CD8-positive, alpha-beta memory T cell (primary cell): ENCODE measurements at regions not wholly inside any gene's neighbourhood (a gene's known extent, or its start where the extent isn't known, plus 50 kb on each side); places are given as distances from the start of the nearest gene placed in this dataset.

Experiments used
- CTCF ChIA-PET: fragments of 350-600 bp; sonication (Branson Sonifier 250); formaldehyde crosslinking; loops from one replicate; lab custom pipeline; 2021; ENCODE audit warnings: antibody characterized with exemption; lab: Charles Lee
- POLR2A ChIA-PET: fragments of 350-600 bp; sonication (Branson Sonifier 250); formaldehyde crosslinking; loops from one replicate; lab custom pipeline; 2021; ENCODE audit warnings: antibody characterized with exemption; lab: Charles Lee
- DNase-seq, 5 donors: peaks; one replicate each; pipeline versions ENCODE4 v3.0.0 to v3.0.0-alpha.2; 2020 to 2022; ENCODE audit warnings: mixed read lengths in 1 of 5
- H3K27ac ChIP-seq: one replicate; pipeline ENCODE4 v1.7.0; 2013; ENCODE audit warnings: low read depth, mild to moderate bottlenecking, low read length, moderate library complexity
- H3K27me3 ChIP-seq: 2 replicates; pipeline ENCODE4 v1.7.0; 2013; ENCODE audit warnings: low read length, mild to moderate bottlenecking; ENCODE audit not compliant: insufficient read depth, poor library complexity, severe bottlenecking
- H3K36me3 ChIP-seq: 2 replicates; pipeline ENCODE4 v1.7.0; 2013; ENCODE audit warnings: mild to moderate bottlenecking, low read length, moderate library complexity; ENCODE audit not compliant: insufficient read depth
- H3K4me1 ChIP-seq: 2 replicates; pipeline ENCODE4 v1.7.0; 2013; ENCODE audit warnings: mild to moderate bottlenecking, low read length, moderate library complexity; ENCODE audit not compliant: insufficient read depth
- H3K4me3 ChIP-seq: 2 replicates; pipeline ENCODE4 v1.7.0; 2013; ENCODE audit warnings: mild to moderate bottlenecking, low read length
- H3K9me3 ChIP-seq: 2 replicates; pipeline ENCODE4 v1.7.0; 2013; ENCODE audit warnings: mild to moderate bottlenecking, low read length
- H3K27ac Mint-ChIP-seq, 8 donors: one replicate each; pipeline ENCODE4 v1.8.0; 2020 to 2021; ENCODE audit warnings: mixed read lengths in 8 of 8, mild to moderate bottlenecking in 6 of 8, inconsistent platforms in 3 of 8, moderate library complexity in 3 of 8
- H3K27me3 Mint-ChIP-seq, 2 donors: one replicate each; pipeline ENCODE4 v1.8.0; 2020 to 2021; ENCODE audit warnings: mixed read lengths in 2 of 2, mild to moderate bottlenecking in 1 of 2, moderate library complexity in 1 of 2
- H3K36me3 Mint-ChIP-seq, 3 donors: one replicate each; pipeline ENCODE4 v1.8.0; 2020 to 2021; ENCODE audit warnings: mixed read lengths in 3 of 3, inconsistent platforms in 1 of 3, mild to moderate bottlenecking in 1 of 3
- H3K4me1 Mint-ChIP-seq, 3 donors: one replicate each; pipeline ENCODE4 v1.8.0; 2020 to 2021; ENCODE audit warnings: mixed read lengths in 3 of 3, inconsistent platforms in 1 of 3, mild to moderate bottlenecking in 1 of 3
- H3K4me3 Mint-ChIP-seq, 7 donors: one replicate each; pipeline ENCODE4 v1.8.0; 2020 to 2021; ENCODE audit warnings: mixed read lengths in 7 of 7, mild to moderate bottlenecking in 6 of 7, moderate library complexity in 4 of 7, inconsistent platforms in 2 of 7
- H3K9me3 Mint-ChIP-seq, 5 donors: one replicate each; pipeline ENCODE4 v1.8.0; 2020 to 2022; ENCODE audit warnings: mixed read lengths in 5 of 5, mild to moderate bottlenecking in 3 of 5, moderate library complexity in 2 of 5, inconsistent platforms in 1 of 5

- Histone ChIP-seq H3K4me3 (no peak overlapping the region), H3K9me3 (no peaks in the 10 kb centered on the region), H3K27ac (no peak overlapping the region), H3K4me1 (no peaks in the 10 kb centered on the region), H3K36me3 (no peaks in the 10 kb centered on the region), H3K27me3 (no peaks in the 10 kb centered on the region)
- H3K9me3 Mint-ChIP-seq: peaks cover 0 to 2% (median 0%) of the 10 kb centered on the region in 5 donors
- no peak overlapping the region for H3K27ac Mint-ChIP-seq
- peaks cover 0 to 14% of the 10 kb centered on the region in 2 donors for H3K27me3 Mint-ChIP-seq
- DNase-seq: no peak
- CTCF ChIA-PET: no interaction called here
- POLR2A ChIA-PET: no interaction called here
- no peak overlapping the region for H3K4me3 Mint-ChIP-seq
- no peaks in the 10 kb centered on the region for H3K36me3 Mint-ChIP-seq
- H3K4me1 Mint-ChIP-seq: peaks cover 0 to 7% (median 0%) of the 10 kb centered on the region in 3 donors
These were observed 140.6 kb downstream of the TTLL2 start for GRCh38 chr6:167465482-167465881.

DNA sequence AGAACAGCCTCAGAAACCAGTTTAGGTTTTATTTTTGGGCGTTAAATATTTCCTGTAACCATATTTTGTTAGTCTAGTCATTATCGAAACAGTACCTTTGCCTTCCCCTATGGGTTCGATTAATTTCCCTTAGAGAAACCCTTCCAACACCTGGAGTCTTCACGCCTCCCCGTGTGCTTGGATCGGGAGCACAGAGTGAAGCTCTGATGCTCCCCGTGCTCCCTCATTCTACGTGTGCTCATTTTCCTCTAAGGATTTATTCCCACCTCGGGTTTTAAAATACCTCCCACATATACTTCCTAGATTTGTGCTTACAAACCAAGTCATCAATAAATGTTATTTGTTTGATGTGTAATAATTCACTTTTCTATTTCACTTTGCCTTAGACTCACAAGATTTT lies 142.4 kb downstream of the TTLL2 start:
- no peak overlapping the region for H3K4me3 ChIP-seq
- no peaks in the 10 kb centered on the region for H3K9me3 Mint-ChIP-seq
- H3K9me3 ChIP-seq: no peaks in the 10 kb centered on the region
- DNase-seq: no peak
- peaks cover 0 to 7% (median 0%) of the 10 kb centered on the region in 3 donors for H3K4me1 Mint-ChIP-seq
- H3K27ac Mint-ChIP-seq: no peak overlapping the region
- peaks cover 0 to 3% of the 10 kb centered on the region in 2 donors for H3K27me3 Mint-ChIP-seq
- no peaks in the 10 kb centered on the region for H3K27me3 ChIP-seq
- no peak overlapping the region for H3K4me3 Mint-ChIP-seq
- CTCF ChIA-PET: no interaction called here
- POLR2A ChIA-PET: no interaction called here
- no peak overlapping the region for H3K27ac ChIP-seq
- H3K36me3 ChIP-seq: no peaks in the 10 kb centered on the region
- H3K36me3 Mint-ChIP-seq: no peaks in the 10 kb centered on the region
- H3K4me1 ChIP-seq: no peaks in the 10 kb centered on the region

GRCh38 chr6:167467793-167468431 lies 143.0 kb downstream of the TTLL2 start:
- Histone ChIP-seq H3K4me3 (no peak overlapping the region), H3K27me3 (no peaks in the 10 kb centered on the region), H3K36me3 (no peaks in the 10 kb centered on the region), H3K4me1 (no peaks in the 10 kb centered on the region), H3K9me3 (no peaks in the 10 kb centered on the region), H3K27ac (no peak overlapping the region)
- Mint-ChIP-seq H3K27ac (no peak overlapping the region), H3K9me3 (no peaks in the 10 kb centered on the region), H3K4me1 (peaks cover 0 to 7% (median 0%) of the 10 kb centered on the region in 3 donors), H3K27me3 (no peaks in the 10 kb centered on the region), H3K4me3 (no peak overlapping the region), H3K36me3 (no peaks in the 10 kb centered on the region)
- no peak for DNase-seq
- POLR2A ChIA-PET: no interaction called here
- CTCF ChIA-PET: no interaction called here

DNA sequence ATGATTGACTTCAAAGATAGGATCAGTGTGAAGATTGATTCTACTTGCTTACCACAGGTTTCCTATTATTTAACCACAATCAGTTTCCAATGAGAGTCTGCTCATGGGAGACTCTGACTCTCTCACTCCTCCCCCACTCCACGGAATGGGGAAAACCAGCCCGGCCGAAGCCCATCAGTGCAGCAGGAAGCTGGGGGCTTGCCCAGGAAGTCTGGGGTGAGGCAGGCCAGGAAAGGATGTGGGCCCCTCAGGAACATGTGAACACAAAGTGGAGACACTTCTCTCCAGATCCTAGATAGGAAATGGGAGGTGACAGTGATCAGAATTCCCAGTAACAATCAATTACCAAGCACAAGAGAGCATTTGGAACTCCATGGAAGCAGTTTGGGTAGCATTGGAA lies 144.2 kb downstream of the TTLL2 start:
- H3K27me3 ChIP-seq: no peaks in the 10 kb centered on the region
- Mint-ChIP-seq H3K36me3 (no peaks in the 10 kb centered on the region), H3K4me3 (no peak overlapping the region), H3K27ac (no peak overlapping the region), H3K4me1 (peaks cover 0 to 7% (median 0%) of the 10 kb centered on the region in 3 donors), H3K27me3 (peaks cover 0 to 2% of the 10 kb centered on the region in 2 donors), H3K9me3 (no peaks in the 10 kb centered on the region)
- H3K9me3 ChIP-seq: no peaks in the 10 kb centered on the region
- no peak overlapping the region for H3K27ac ChIP-seq
- no peaks in the 10 kb centered on the region for H3K36me3 ChIP-seq
- no peaks in the 10 kb centered on the region for H3K4me1 ChIP-seq
- CTCF ChIA-PET: no interaction called here
- POLR2A ChIA-PET: no interaction called here
- H3K4me3 ChIP-seq: no peak overlapping the region
- no peak for DNase-seq

- Histone ChIP-seq H3K9me3 (no peaks in the 10 kb centered on the region), H3K27me3 (no peaks in the 10 kb centered on the region), H3K36me3 (no peaks in the 10 kb centered on the region), H3K4me3 (no peak overlapping the region), H3K4me1 (no peaks in the 10 kb centered on the region), H3K27ac (no peak overlapping the region)
- ChIA-PET POLR2A (no interaction called here), CTCF (no interaction called here)
- H3K9me3 Mint-ChIP-seq: no peaks in the 10 kb centered on the region
- DNase-seq: no peak
- H3K4me1 Mint-ChIP-seq: peaks cover 0 to 7% (median 0%) of the 10 kb centered on the region in 3 donors
- no peaks in the 10 kb centered on the region for H3K36me3 Mint-ChIP-seq
- H3K4me3 Mint-ChIP-seq: no peak overlapping the region
- H3K27ac Mint-ChIP-seq: no peak overlapping the region
- H3K27me3 Mint-ChIP-seq: peaks cover 0 to 2% of the 10 kb centered on the region in 2 donors
These were observed 144.8 kb downstream of the TTLL2 start for GRCh38 chr6:167469672-167470071.

DNA sequence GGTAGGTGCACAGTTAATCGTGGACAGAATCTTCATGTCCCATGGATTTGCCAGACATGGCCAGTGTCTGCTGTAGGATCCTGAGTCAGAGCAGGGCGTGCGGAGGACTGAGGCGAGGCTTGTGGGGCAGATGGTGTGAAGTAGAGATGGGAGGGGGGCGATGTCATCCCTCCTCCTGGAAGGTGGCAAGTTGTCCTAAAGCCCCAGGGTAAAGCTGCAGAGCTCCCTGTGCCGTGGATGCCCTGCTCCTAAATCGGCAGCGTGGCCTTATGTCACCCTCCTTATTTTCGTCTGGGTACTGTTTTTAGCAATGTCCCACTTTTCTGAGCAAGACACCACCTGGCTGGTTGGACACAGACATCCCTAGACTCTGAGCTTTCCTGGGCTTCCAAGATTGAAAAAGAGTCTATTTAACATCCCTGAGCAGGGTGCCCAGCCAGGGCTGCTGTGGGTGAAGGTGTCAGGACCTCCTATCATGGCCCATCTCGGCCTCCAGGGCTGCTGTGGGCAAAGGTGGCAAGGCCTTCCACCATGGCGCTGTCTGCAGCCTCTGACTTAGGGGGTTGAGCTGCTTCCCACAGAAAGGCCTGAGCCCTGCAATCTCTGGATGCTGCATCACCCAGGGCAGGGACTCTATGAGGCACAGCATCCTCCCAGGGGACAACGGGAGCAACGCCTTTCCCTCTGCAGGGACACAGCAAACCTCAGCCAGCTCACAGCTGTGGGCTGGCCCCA lies 145.4 kb downstream of the TTLL2 start:
- ChIA-PET POLR2A (no interaction called here), CTCF (no interaction called here)
- H3K27ac Mint-ChIP-seq: no peak overlapping the region
- Histone ChIP-seq H3K4me1 (no peaks in the 10 kb centered on the region), H3K4me3 (no peak overlapping the region), H3K36me3 (no peaks in the 10 kb centered on the region), H3K27me3 (no peaks in the 10 kb centered on the region), H3K27ac (no peak overlapping the region), H3K9me3 (no peaks in the 10 kb centered on the region)
- no peaks in the 10 kb centered on the region for H3K9me3 Mint-ChIP-seq
- no peak for DNase-seq
- no peaks in the 10 kb centered on the region for H3K36me3 Mint-ChIP-seq
- peaks cover 0 to 7% (median 0%) of the 10 kb centered on the region in 3 donors for H3K4me1 Mint-ChIP-seq
- H3K4me3 Mint-ChIP-seq: no peak overlapping the region
- H3K27me3 Mint-ChIP-seq: peaks cover 0 to 2% of the 10 kb centered on the region in 2 donors

GRCh38 chr6:167470836-167471547 lies 146.1 kb downstream of the TTLL2 start:
- Mint-ChIP-seq H3K4me3 (no peak overlapping the region), H3K4me1 (peaks cover 0 to 7% (median 0%) of the 10 kb centered on the region in 3 donors), H3K9me3 (no peaks in the 10 kb centered on the region), H3K27me3 (peaks cover 0 to 2% of the 10 kb centered on the region in 2 donors), H3K36me3 (no peaks in the 10 kb centered on the region), H3K27ac (no peak overlapping the region)
- no peaks in the 10 kb centered on the region for H3K36me3 ChIP-seq
- no peaks in the 10 kb centered on the region for H3K9me3 ChIP-seq
- no peak overlapping the region for H3K27ac ChIP-seq
- no peaks in the 10 kb centered on the region for H3K27me3 ChIP-seq
- DNase-seq: no peak
- POLR2A ChIA-PET: no interaction called here
- no peak overlapping the region for H3K4me3 ChIP-seq
- H3K4me1 ChIP-seq: no peaks in the 10 kb centered on the region
- CTCF ChIA-PET: no interaction called here

DNA sequence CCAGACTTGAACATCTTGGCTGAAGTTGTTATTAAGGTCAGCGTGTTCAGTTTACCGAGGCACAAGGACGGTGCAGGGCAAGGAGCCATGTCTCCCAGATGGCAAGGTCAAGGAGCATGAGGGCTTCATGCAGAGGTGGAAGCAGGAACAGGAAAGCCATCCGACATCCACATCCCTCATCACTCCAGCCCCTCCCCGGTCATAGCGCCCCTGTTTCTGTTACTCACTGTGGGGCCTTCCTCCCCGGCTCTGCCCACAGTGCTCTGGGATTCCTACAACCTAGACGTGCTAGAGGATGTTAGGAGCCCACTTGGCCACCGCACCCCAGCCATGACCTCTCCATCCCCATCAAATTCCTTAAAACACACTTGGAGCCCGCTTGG lies 146.7 kb downstream of the TTLL2 start:
- ChIA-PET POLR2A (no interaction called here), CTCF (no interaction called here)
- H3K4me3 Mint-ChIP-seq: no peak overlapping the region
- DNase-seq: no peak
- no peaks in the 10 kb centered on the region for H3K36me3 ChIP-seq
- no peaks in the 10 kb centered on the region for H3K4me1 ChIP-seq
- H3K27me3 ChIP-seq: no peaks in the 10 kb centered on the region
- no peaks in the 10 kb centered on the region for H3K36me3 Mint-ChIP-seq
- H3K9me3 Mint-ChIP-seq: no peaks in the 10 kb centered on the region
- H3K9me3 ChIP-seq: no peaks in the 10 kb centered on the region
- H3K27ac ChIP-seq: no peak overlapping the region
- peaks cover 0 to 2% of the 10 kb centered on the region in 2 donors for H3K27me3 Mint-ChIP-seq
- peaks cover 0 to 7% (median 0%) of the 10 kb centered on the region in 3 donors for H3K4me1 Mint-ChIP-seq
- no peak overlapping the region for H3K27ac Mint-ChIP-seq
- no peak overlapping the region for H3K4me3 ChIP-seq
